GM23248 (cell line): ENCODE measurements at regions not wholly inside any gene's neighbourhood (a gene's known extent, or its start where the extent isn't known, plus 50 kb on each side); places are given as distances from the start of the nearest gene placed in this dataset.

Source experiments
- DNase-seq: peaks from one replicate; pipeline ENCODE4 v3.0.0-alpha.2; 2015
- H2AFZ ChIP-seq: fragments of 200-600 bp; sonication (generic); 2 replicates; pipeline ENCODE4 v1.6.1; 2016; ENCODE audit warnings: antibody characterized with exemption
- H3F3A ChIP-seq: fragments of 200-600 bp; sonication (generic); 2 replicates; pipeline ENCODE4 v1.6.1; 2016; ENCODE audit warnings: mild to moderate bottlenecking, antibody characterized with exemption, mixed run types; ENCODE audit not compliant: insufficient read depth
- H3K27ac ChIP-seq: fragments of 200-600 bp; sonication (generic); 2 replicates; pipeline ENCODE4 v1.5.1; 2016; ENCODE audit warnings: mild to moderate bottlenecking
- H3K27me3 ChIP-seq: fragments of 200-600 bp; sonication (generic); replicated peaks from 2 replicates; pipeline ENCODE4 v1.6.1; 2016; ENCODE audit warnings: mild to moderate bottlenecking; ENCODE audit not compliant: insufficient read depth
- H3K36me3 ChIP-seq: fragments of 200-600 bp; sonication (generic); 2 replicates; pipeline ENCODE4 v1.6.1; 2016; ENCODE audit warnings: low read depth, mild to moderate bottlenecking
- H3K4me1 ChIP-seq: fragments of 200-600 bp; sonication (generic); 2 replicates; pipeline ENCODE4 v1.6.1; 2016; ENCODE audit warnings: mild to moderate bottlenecking; ENCODE audit not compliant: insufficient read depth
- H3K4me2 ChIP-seq: fragments of 200-600 bp; sonication (generic); one replicate; pipeline ENCODE4 v1.6.1; 2016; ENCODE audit warnings: mild to moderate bottlenecking; ENCODE audit not compliant: unreplicated experiment
- H3K4me3 ChIP-seq: fragments of 200-600 bp; sonication (generic); 2 replicates; pipeline ENCODE4 v1.5.1; 2016; ENCODE audit warnings: mild to moderate bottlenecking
- H3K79me2 ChIP-seq: fragments of 200-600 bp; sonication (generic); 2 replicates; pipeline ENCODE4 v1.6.1; 2016; ENCODE audit warnings: mild to moderate bottlenecking; ENCODE audit not compliant: insufficient read depth
- H3K9ac ChIP-seq: fragments of 200-600 bp; sonication (generic); 2 replicates; pipeline ENCODE4 v1.6.1; 2016; ENCODE audit warnings: mild to moderate bottlenecking
- H3K9me2 ChIP-seq: fragments of 200-600 bp; sonication (generic); 2 replicates; pipeline ENCODE4 v1.6.1; 2016; ENCODE audit warnings: mixed run types, mild to moderate bottlenecking, moderate library complexity; ENCODE audit not compliant: insufficient read depth
- H3K9me3 ChIP-seq: fragments of 200-600 bp; sonication (generic); one replicate; pipeline ENCODE4 v1.6.1; 2017; ENCODE audit warnings: low read depth
- H4K20me1 ChIP-seq: fragments of 200-600 bp; sonication (generic); 2 replicates; pipeline ENCODE4 v1.6.0; 2016; ENCODE audit not compliant: insufficient read depth
- EZH2 ChIP-seq: fragments of 200-600 bp; sonication (generic); IDR thresholded peaks from 2 replicates; pipeline ENCODE4 v1.6.1; 2018; ENCODE audit warnings: antibody characterized with exemption, mild to moderate bottlenecking; ENCODE audit not compliant: insufficient read depth, poor library complexity, severe bottlenecking
- EZH2phosphoT487 ChIP-seq: fragments of 200-600 bp; sonication (generic); IDR thresholded peaks from 2 replicates; pipeline ENCODE4 v1.6.1; 2018; ENCODE audit warnings: antibody characterized with exemption, moderate library complexity, mild to moderate bottlenecking, low read depth; ENCODE audit not compliant: insufficient read depth
- WGBS, 2 experiments: methylation state at CpG; one replicate each; pipeline ENCODE4 v1.1.6; 2015 to 2017; ENCODE audit warnings: low lambda C conversion rate in 2 of 2, low coverage in 1 of 2; ENCODE audit errors: missing lambda C conversion rate in 2 of 2; 5-methylcytosine and 5-hydroxymethylcytosine counted together
- in situ Hi-C: fragments of 300-500 bp; cut with MboI; formaldehyde crosslinking; loops from 2 replicates; pipeline ENCODE4 v1.15.0; 2020

DNA sequence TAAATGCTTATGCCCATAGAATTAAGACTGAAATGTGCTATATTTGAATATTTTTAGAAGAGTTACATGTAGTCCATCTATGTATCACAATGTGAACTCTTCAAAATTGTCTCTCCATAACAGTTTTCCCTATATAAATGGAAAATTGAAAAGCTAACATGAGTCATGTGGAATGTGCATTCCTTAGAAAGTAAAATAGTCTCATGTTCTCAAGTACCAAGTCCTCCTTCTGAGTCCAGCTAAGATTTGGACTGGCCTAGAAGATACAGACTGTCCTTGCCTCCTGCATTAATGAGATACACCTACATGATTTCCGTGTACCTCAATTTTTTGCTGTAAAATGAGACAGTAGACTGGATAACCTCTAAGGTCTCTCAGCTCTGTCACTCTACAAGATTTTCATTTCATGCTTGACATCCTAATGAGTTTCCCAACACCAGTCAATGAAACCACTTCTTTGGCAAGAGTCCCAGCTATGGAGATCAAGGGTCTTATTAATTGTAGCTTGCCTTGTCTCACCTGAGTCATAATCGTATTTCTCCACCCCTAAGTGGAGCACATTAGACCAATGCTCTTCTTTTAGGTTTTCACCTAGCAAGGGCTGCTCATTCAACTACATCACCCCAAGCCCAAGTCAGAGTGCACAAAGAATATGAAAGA lies 350.6 kb upstream of the IL12A start:
- Histone ChIP-seq H3K9ac (no peak overlapping the region), H3K79me2 (no peaks in the 10 kb centered on the region), H3F3A (peaks cover 13% of the 10 kb centered on the region), H3K27me3 (no peaks in the 10 kb centered on the region), H3K9me3 (no peaks in the 10 kb centered on the region), H3K9me2 (no peaks in the 10 kb centered on the region), H3K4me1 (peaks cover 14% of the 10 kb centered on the region), H4K20me1 (no peaks in the 10 kb centered on the region), H3K36me3 (no peaks in the 10 kb centered on the region), H3K4me3 (no peak overlapping the region), H3K27ac (no peak overlapping the region), H3K4me2 (peak overlapping the region; percentile 22), H2AFZ (no peak overlapping the region)
- 93 to 97% methylated on average over 2 of the region's 2 CpGs for WGBS, 2 experiments
- DNase-seq = peak; percentile 63
- no peak for TF ChIP-seq EZH2
- TF ChIP-seq EZH2phosphoT487 = no peak
- in situ Hi-C loops = no loop called here

DNA sequence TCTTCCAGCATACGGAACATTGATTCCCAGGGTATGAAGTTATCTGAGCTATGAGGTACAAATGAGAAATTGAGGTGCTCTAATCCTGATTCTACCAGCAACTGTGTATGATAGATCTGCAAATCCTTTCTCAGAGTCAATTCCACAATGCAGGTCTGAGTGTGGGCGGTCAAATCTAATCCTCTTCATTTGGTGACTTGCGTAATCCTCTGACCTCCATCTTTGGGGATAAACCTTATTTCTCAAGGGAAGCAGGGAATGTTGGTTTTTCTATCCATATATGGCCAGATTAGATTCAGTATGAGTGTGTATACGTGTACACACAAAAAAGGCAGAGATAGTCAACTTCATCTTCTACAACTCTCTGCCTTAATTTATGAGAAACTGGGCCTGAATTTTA lies 348.4 kb upstream of the IL12A start:
- no peaks in the 10 kb centered on the region for H4K20me1 ChIP-seq
- H3K79me2 ChIP-seq = no peaks in the 10 kb centered on the region
- H3K4me2 ChIP-seq = no peak overlapping the region
- TF ChIP-seq EZH2 (no peak), EZH2phosphoT487 (no peak)
- no peak overlapping the region for H2AFZ ChIP-seq
- H3K36me3 ChIP-seq = no peaks in the 10 kb centered on the region
- H3K9ac ChIP-seq = no peak overlapping the region
- peaks cover 13% of the 10 kb centered on the region for H3K4me1 ChIP-seq
- in situ Hi-C loops = no loop called here
- no peaks in the 10 kb centered on the region for H3K27me3 ChIP-seq
- DNase-seq = no peak
- no peak overlapping the region for H3K4me3 ChIP-seq
- no peaks in the 10 kb centered on the region for H3K9me2 ChIP-seq
- H3K9me3 ChIP-seq = no peaks in the 10 kb centered on the region
- H3F3A ChIP-seq = peaks cover 13% of the 10 kb centered on the region
- 77 to 84% methylated on average over 4 of the region's 4 CpGs for WGBS, 2 experiments
- H3K27ac ChIP-seq = no peak overlapping the region

DNA sequence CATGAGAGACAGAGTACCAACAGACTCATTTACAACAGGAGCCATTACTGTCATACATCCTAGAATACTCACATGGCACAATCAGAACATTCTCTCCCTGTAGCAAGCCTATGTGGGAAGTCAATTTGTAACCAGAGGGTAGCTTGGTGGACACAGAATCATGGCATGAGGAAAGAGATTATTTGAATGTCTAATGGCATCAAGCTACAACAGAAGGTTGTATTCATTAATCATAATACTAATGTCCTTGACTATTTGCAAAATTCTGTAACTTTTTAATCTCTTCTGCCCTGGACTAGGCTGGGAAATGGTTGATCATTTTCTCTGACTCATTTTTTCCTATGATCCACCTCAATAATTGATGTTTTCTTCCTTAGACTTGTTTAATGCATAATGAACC lies 345.2 kb upstream of the IL12A start:
- H3K4me2 ChIP-seq = no peak overlapping the region
- no peak overlapping the region for H3K27ac ChIP-seq
- no peaks in the 10 kb centered on the region for H3K36me3 ChIP-seq
- no peaks in the 10 kb centered on the region for H3K27me3 ChIP-seq
- in situ Hi-C loops = no loop called here
- DNase-seq = no peak
- no peaks in the 10 kb centered on the region for H3K79me2 ChIP-seq
- H3K4me1 ChIP-seq = peaks cover 11% of the 10 kb centered on the region
- no peaks in the 10 kb centered on the region for H3K9me2 ChIP-seq
- no peaks in the 10 kb centered on the region for H3K9me3 ChIP-seq
- H4K20me1 ChIP-seq = no peaks in the 10 kb centered on the region
- no peaks in the 10 kb centered on the region for H3F3A ChIP-seq
- no peak overlapping the region for H3K9ac ChIP-seq
- TF ChIP-seq EZH2phosphoT487 (no peak), EZH2 (no peak)
- no peak overlapping the region for H2AFZ ChIP-seq
- H3K4me3 ChIP-seq = no peak overlapping the region

DNA sequence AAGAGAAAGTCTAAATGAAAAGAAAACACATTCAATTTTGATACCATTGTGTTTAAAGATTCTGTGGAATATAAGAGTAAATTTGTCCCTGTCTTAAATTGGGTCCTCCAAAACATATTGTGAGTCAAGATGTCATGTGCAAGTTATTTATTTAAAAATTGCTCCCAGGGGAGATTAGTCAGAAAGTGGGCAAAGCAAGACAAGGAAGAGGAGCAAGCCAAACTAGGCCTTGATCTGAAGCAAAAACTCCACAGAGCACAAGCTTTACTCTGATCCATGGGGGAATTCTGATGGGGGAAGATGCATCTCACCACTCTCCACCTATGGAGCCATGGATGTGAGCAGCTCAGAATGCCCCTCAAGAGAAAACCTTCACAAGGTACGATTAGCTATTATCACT lies 342.8 kb upstream of the IL12A start:
- no peaks in the 10 kb centered on the region for H4K20me1 ChIP-seq
- no peak overlapping the region for H3K27ac ChIP-seq
- H3K4me3 ChIP-seq = no peak overlapping the region
- TF ChIP-seq EZH2 (no peak), EZH2phosphoT487 (no peak)
- no peaks in the 10 kb centered on the region for H3K79me2 ChIP-seq
- H3K9me3 ChIP-seq = no peaks in the 10 kb centered on the region
- no peaks in the 10 kb centered on the region for H3K27me3 ChIP-seq
- H2AFZ ChIP-seq = peak overlapping the region; percentile 12; the same call in 1 of the 2 replicates
- DNase-seq = peak; percentile 84
- 88 to 95% methylated on average over 1 of the region's 1 CpG for WGBS, 2 experiments
- in situ Hi-C loops = no loop called here
- peaks cover 11% of the 10 kb centered on the region for H3K4me1 ChIP-seq
- H3K9ac ChIP-seq = no peak overlapping the region
- H3K9me2 ChIP-seq = no peaks in the 10 kb centered on the region
- no peak overlapping the region for H3K4me2 ChIP-seq
- no peaks in the 10 kb centered on the region for H3K36me3 ChIP-seq
- H3F3A ChIP-seq = no peaks in the 10 kb centered on the region

DNA sequence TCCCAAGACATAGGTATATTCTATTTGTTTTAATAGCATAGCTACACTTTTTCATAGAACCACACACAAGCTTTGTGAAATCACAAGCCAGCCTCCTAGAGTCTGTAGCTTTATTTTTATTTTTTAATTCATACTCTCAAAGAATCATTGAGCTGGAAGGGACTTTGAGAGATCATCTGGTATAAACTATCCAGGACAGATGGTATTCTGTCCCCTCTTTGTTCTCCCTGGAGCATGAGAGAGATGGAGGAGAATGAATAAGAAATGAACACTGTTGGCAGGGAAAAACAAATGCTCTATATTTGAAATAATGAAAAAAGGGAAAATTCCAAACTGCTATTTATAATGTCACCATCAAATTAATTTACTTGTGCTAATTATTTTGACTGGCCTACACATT lies 338.7 kb upstream of the IL12A start:
- H3K27me3 ChIP-seq = no peaks in the 10 kb centered on the region
- H3K9me2 ChIP-seq = no peaks in the 10 kb centered on the region
- peaks cover 11% of the 10 kb centered on the region for H3K4me1 ChIP-seq

More for the DNA sequence above, 338.7 kb upstream of the IL12A start:
- Histone ChIP-seq H3K9me3 (no peaks in the 10 kb centered on the region), H3K4me2 (no peak overlapping the region), H3K36me3 (no peaks in the 10 kb centered on the region), H3F3A (no peaks in the 10 kb centered on the region), H3K4me3 (no peak overlapping the region), H2AFZ (no peak overlapping the region), H4K20me1 (no peaks in the 10 kb centered on the region), H3K79me2 (no peaks in the 10 kb centered on the region), H3K9ac (no peak overlapping the region), H3K27ac (no peak overlapping the region)
- in situ Hi-C loops = no loop called here
- TF ChIP-seq EZH2 = no peak
- DNase-seq = no peak
